NCI-H524 treated with DMSO at 0.1 percent for 48 hours (cell line): ENCODE measurements at regions not wholly inside any gene's neighbourhood (a gene's known extent, or its start where the extent isn't known, plus 50 kb on each side); places are given as distances from the start of the nearest gene placed in this dataset.

Experiments
- DNase-seq: peaks from one replicate; lab custom pipeline; 2025; lab: John Stamatoyannopoulos, UW

DNA sequence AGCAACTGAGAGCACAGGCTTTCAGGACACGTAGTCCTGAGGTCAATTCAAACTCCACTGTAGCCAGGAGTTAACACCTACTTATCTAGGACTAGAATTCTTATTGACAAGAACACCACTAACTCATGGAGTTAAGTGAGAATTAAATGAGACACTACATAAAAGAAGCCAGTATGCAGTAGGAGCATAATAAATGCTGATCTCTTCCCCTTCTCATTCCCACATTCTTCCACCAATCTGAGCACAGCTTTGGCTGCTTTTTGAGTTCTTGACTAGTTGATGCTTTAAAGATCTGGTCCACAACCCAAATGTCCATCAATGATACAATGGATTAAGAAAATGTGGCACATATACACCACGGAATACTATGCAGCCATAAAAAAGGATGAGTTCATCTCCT lies 55.2 kb downstream of the TTC32 start:
- no peak for DNase-seq

DNA sequence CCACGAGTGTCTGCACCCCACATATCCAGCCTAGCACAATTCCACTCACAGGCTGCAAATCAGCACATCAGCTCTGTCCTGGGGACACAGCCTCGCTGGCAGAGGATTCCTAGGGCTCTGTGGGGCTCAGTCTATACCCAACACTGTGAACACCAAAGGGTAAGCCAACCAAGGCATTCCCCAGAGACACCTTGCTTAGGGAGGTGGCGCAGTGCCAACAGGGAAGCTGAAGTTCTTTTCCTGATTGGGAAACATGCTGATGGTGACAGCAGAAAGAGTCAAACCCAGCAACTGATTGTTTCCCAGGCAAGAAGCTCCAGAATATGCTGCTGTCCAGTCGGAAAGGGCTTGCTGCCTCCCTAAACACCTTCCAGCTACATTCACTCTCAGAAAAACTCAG lies 55.8 kb downstream of the TTC32 start:
- DNase-seq: no peak

DNA sequence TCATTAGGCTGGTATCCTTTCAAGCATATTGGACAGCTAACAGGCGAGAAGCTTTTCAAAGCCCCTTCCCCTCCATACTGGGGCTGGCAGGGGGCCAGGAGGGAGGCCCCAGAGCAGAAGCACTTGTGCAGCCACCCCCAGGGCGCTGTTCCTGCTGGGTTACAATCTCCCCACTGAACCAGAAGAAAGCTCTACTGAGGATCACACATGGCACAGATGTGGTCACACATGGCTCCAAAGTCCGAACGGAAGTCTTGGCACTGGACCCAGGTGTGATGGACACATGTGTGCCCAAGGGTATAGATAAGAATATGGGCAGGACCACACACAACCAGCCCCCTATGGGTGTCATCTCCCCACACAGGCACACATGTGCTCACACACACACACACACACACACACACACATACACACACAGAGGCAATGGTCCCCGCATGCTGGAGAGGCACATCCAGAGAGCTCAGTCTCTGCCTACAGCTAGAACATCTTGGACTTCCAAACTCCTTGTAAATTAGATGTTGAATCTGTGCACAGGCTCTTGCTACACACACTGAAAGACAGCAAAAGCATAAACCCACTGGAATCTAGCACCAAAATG lies 56.4 kb downstream of the TTC32 start:
- no peak for DNase-seq

DNA sequence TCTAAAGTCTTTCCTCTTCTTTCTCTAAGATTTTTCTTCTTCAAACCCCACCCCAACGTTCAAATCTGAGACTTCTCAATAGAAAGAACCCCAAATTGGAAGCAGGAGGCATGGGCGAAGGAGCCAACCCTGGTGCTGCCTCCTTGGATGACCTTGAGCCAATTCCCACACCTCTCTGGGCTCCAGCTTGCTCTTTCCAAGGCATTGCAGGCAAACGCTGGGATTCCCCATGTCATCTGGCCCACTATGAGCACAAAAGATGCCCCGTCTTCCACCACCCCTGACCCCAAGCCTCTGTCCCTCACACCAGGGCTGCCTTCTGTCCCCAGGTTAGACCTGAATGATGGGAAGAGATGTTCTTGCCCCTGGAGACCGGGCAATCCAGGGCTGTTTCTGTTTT lies 57.0 kb downstream of the TTC32 start:
- no peak for DNase-seq

DNA sequence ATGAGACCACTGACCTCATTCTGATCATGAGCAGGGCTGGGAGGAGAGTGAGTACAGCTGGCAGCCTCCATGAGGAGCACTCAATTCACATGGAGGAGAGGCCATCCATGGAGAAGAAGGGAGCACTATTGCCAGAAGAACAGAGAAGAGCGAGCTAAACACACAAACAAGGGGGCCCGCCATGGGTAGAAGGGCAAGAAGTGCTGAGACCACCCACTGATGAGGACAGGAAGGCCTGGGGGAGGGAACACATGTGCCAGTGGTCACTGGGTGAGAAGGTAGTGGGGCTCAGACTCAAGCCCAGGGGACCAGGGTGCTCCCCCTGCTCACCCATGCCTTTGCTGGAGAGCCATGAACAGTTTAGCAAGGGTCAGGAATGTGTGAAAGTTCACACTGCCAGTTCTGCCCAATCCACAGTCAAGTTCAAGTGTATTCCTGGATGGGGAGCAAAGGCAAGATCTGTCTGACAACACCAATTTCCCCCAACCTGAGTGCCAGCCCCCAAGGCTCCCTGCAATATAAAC lies 57.7 kb downstream of the TTC32 start:
- no peak for DNase-seq

DNA sequence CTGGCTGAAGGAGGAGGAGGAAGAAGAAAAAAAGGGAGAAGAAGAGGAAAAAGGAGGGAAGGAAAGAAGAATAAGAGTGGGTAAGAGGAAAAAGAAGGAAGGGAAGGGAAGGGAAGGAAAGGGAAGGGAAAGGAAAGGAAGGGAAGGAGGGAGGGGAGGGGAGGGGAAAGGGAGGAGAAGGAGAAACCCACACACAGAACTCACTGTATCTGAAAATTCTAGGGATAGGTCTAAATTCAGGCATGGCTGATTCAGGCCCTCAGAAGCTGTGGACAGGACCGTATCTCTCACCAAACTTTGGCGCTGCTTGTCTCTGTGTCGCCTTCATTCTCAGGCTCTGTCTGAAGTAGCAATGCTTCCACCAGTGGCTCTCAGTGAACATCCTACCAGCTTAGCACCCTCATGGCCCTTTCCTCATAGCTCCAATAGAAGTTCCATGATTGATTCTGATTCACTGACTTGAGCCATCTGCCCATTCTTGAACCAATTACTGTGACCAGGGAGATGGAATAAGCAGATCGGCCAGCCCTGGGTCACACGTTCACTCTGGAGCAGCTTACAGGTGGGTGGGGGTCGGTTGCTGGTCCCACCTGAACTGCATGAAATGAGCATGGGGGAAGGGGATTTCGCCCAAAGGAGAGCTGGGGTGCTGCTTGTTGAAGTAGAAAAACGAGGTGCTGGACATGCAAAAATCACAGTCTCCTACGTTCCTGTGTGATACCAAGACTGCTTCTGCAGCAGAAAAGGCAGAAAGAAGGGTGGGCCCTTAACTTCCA lies 59.7 kb downstream of the TTC32 start:
- DNase-seq: no peak

DNA sequence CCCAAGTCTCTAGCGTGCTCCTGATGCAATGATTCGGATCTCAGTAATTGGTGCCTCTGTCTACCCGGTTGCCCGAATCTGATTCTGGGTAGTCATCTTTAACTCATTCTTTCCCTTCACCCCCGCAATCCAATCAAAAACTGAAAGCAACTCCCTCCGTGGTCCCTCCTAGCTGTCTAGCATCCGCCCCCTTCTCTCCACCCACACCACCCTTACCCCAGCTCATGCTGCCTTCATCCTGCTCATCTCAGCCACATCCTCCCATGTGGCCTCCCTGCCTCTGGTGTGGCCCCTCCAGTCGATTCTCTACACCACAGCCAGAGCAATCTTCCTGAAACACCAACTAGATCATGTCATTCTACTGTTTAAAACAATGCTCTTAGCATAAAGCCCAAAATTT lies 62.3 kb downstream of the TTC32 start:
- DNase-seq: no peak

DNA sequence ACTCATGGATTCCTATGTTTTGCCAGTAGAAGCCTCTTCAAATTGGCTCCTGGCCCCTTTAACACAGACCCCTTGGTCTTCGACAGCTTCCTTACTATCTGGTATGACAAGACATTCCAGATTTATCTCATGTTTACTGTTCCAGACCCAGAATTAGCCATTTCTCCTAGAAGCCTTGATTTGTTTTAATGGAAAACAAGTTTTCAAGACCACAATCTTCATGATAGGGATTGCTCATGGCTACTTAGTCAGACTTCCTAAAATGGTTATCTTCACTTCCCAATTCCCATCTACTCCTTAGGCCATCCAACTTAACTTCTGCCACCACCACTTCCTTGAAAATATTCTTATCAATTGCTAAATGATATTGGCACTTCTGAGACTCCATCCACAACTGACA lies 63.2 kb downstream of the TTC32 start:
- no peak for DNase-seq

DNA sequence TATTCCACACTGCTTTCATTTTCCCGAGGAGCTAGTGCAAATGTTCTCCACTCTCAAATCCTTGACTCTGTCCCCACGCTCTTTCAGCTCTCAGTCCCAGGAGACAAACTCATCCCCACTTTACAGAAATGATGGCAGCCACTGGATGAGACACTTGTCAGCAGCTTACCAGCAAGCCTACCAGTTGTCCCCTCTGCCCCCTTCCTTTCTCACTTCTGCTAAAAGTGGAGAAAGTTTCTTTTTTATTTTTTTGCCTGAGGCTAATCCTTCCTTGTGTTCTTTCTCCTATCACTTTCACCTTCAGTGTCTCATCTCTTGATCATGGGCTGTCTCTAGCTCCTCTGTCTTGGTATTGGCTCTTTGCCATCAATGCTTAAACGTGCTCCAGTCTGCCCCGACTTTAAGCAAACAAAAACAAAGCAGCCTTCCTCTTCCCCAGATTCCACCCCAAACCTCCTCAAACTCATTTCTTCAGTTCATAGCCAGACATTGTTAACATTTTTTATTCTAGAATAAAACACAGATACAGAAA lies 64.5 kb downstream of the TTC32 start:
- no peak for DNase-seq

DNA sequence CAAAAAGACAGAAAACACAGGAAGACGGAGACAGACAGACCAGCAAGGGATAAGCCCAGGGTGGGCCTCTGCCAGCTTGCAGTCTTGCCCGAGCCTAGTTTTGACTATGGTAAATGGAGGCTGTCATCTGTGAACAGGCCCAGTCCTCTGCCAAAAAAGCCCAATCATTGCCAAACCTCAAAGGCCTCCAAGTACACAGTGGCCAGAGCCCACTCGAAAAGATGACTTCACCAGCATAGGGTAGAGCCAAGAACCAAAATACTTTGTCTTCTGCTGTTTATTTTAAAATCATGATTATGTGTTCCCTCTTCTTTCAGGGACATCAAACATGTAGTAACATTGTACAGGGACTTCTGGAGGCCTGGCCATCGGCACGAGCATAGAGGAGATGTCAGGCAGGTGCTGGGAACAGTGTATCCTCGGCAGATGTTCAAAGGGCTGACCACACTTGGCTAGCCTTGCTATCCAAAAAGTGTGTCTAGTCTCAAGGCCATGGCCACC lies 66.0 kb downstream of the TTC32 start:
- DNase-seq: no peak

DNA sequence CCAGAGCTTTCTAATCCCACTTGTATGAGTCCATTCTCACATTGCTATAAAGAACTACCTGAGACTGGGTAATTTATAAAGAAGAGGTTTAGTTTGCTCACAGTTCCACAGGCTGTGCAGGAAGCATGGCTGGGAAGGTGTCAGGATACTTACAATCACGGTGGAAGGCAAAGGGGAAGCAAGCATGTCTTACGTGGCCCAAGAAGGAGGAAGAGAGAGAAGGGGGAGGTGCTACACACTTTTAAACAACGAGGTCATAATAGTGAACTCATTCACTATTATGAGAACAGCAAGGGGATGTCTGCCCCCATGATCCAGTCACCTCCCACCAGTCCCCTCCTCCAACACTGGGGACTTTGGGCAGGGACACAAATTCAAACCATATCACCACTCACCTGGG lies 67.8 kb downstream of the TTC32 start:
- DNase-seq: no peak

DNA sequence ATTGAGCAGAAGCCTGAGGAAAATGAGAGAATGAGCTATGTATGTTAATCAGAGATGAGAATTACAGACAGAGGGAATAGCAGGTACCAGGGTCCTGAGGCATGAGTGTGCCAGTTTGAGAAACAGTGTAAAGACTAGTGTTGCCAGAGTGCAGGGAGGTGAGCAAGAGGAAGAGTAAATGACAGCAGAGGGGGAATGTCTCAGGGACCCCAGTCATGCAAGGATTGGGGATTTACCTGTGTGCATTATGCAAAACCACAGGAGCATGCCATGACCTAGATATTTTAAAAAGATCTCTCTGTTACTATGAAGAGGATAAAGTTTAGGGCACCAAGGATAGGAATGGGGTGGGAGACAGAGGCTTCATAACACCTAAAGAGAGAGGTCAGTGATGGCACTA lies 72.1 kb downstream of the TTC32 start:
- no peak for DNase-seq

DNA sequence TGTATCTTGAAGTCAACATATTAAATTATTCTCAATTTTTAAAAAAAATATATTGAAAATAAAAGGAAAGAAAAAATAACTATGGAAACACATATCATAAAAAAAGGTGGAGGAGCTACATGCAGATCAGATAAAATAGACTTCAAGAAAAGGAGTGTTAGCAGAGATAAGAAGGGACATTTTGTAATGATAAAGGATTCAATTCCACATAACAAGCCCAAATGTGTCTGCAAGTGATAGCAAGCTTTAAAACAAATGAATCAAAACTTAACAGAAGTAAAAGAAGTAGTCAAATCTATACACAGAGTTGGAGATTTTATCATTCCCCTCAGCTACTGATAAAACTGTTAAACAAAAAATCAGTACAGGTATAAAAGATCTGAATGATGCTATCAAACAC lies 74.9 kb downstream of the TTC32 start:
- no peak for DNase-seq

DNA sequence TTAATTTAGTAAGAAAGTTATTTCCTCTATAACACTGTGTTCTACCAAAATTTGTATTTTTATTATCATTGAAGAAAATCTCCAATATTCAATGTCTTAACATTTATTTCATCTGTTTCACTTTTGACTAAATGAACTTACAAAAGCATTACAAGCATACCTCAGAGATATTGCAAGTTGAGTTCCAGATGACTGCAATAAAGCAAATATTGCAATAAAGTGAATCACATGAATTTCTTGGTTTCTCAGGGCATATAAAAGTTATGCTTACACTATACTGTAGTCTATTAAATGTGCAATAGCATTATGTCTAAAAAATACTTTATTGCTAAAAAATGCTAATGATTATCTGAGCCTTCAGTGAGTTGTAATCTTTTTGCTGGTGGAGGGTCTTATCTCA lies 78.3 kb downstream of the TTC32 start:
- no peak for DNase-seq

DNA sequence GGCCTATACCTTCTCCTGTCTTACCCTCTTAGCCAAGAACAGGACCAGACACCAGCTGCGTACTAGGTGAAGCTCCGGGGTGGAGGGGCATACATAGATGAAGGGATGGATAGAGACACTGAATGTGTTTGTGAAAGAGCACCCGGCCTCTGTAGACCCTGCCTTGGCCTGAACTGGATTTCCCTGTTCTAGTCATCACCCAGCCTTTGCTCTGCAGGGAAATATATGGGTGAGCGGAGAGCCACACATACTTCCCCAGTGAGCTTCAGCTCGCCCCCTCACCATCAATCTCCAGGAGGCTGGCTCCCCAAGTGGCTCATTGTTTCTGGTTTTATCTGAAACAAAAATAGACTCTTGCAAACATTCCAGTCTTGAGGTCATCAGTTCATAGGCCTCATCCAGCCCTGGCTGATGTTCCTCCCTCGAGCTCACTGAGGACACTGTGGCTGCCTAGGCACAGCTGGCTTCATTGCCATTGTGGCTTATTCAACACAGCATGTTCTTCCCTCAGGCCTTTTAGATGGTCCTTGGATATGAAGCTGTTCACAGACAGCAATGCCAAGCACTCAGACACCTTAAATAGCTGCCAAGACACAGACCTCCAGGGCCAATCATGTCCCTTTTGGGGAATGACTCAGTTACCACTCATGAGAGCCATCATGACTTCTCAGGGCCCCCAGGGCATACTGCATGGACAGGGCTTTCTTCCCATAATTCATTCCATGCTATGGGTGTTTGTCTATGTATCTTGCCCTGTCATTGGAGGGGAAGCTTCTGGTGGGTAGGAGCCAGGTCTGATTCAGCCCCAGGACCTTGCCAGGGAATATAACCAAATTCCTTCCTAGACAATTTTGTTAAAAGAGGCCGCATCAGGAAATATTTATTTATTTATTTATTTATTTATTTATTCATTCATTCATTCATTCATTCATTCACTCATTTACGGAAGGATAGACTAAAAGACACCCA lies 82.4 kb downstream of the TTC32 start:
- DNase-seq: no peak

DNA sequence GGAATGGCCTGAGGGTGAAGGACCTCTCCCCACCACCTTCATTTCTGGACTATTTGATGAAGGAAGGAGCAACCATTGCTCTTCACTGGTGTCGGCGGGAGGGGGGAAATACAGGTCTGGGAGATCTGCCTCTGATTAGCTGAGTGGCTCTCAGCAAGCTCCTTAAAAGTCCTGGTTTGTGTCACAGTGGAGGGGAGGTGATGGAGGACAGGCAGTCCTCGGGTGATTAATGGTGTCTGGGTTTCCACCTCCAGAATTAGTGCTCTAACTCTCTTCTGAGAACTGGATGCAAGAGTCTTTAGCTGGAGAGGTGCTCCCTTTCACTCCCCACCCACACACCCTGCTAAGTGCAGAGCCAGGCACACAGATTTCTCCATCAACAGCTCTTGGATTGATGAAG lies 83.2 kb downstream of the TTC32 start:
- DNase-seq: no peak

DNA sequence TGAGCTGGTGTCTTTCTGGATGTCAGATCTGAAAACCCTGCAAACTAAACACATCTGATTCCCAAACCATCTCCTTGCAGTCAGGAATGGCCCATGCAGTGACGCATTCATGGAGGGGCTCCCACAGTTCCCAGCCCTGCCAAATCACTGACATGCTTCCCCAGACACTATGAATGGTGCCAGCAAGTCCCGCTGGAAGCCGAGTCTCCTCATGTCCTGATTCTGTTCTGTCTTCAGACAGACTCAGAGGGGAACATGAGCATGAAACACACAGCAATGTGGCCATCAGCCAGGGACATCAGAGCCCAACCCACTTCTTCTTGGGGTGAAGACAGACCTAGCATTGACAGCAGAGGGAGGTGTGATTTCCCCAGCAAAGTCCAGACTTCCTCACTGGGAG lies 83.7 kb downstream of the TTC32 start:
- DNase-seq: no peak

DNA sequence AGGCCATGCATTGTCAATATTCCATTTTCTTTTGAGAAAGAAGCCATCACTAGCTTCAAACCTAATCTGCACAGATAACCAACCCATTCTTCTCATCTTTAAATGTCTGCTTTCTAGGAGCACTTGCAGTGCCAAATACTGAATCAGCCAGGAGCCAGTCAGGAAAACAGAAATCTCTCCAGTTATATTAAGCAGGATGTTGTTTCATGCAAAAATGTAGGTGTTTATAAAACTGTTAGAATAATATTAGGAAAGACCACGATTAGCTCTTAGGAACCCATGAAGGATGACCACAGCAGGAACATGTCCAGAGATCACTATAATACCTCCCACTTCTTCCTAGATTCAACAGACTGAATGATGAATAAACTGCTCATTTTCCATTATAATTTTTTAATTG lies 86.0 kb downstream of the TTC32 start:
- no peak for DNase-seq

DNA sequence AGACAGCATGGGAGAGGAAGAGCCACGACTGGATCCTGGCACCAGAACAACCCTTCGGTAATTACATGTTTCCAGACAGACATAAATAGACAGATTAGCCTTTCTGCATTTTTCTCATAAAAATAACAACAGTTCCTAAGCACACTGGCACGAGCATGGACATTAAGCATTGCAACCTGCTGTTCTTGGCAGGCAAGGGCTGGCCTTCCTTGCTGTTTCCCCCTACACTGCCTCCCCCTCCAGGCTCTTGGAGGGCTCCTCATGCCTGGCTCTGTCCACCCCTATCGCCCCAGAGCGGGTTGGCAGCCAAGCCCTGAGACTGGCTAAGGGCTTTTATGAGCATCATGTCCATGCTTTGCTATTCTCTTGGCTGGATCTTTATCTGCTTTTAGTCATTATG lies 89.6 kb downstream of the TTC32 start:
- no peak for DNase-seq

DNA sequence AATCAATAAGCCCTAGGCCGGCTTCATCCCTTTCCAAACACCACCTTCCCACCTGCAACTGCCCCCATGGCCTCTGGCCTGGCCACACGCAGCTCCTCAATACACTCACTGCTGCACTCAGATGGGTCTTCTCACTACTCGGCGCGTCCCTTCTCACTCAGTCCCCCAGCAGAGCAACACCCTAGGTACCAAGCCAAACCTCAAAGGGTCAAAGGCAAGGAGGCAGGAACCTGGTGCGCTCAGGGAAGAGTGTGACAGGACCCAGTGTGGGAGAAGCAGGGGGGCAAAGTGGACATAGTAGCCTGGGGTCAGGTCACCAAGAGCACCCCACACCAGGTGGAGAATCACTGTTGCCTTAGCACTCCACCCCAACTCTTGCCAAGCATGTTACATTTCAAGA lies 90.6 kb downstream of the TTC32 start:
- no peak for DNase-seq

DNA sequence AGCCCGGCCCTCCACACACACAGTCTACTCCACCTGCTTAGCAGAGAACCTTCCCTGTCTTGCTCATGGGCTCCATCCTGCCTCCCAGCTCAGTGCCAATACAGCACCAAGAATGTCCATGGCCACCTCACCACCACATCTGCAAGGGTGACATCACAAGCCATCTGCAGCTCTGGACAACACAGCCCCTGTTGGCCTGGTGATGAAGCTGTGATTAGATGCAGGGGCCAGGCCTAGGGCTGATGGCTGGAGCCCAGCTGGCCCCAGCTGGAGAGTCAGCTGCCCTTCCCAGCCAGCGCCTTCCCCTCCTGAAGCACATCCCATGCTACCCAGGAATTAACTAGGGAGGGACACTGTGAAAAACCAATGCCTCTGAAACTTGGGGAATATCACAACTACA lies 91.1 kb downstream of the TTC32 start:
- DNase-seq: no peak

DNA sequence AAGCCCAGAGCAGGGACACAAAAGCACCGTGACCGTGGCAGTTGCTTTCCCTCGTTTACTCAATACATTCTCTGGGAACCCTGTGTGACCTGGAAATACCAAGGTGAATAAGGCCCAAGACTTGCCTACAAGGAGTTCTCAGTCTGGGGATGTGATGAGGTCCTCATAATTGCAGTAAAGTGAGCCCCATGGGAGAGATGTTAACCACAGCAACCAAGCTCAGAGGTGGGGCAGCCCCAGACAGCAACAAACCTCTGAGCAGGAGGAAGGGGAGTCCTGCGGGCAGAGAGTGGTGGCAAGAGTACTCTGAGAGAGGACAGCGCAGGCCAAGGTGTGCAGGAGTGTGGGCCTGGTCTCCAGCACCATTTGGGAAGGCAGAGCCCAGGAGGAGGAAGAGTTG lies 91.6 kb downstream of the TTC32 start:
- DNase-seq: no peak
